ENCODE measurements at regions not wholly inside any gene's neighbourhood (a gene's known extent, or its start where the extent isn't known, plus 50 kb on each side); places are given as distances from the start of the nearest gene placed in this dataset.
A peak's percentile ranks its signal among the peaks of the same experiment; 100 is the strongest.

DNA sequence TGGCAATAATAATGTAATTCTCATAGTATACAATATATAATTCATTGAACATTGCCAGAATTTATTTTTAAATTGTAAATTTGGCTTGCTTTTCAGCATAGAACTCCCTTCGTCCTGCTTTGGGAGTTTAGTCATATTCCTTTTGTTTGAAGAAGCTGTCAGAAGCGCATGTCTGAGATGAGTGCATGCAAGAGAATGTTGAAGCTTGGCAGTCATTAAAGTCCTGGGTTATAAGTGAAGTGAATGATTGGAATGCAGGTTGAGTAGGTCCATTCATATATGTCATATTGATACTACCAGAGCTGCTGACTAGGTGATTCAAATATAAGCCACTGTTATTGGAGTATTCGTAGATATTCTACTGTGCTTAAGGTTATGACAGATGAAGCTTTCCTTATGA, 243.6 kb upstream of the MDFIC2 start:
- H3K9ac ChIP-seq (ENCODE audit: low read length) = no peak overlapping the region
- no peak overlapping the region for H3K4me3 ChIP-seq (ENCODE audit: low read depth, low read length, poor library complexity, severe bottlenecking)
- H3K4me1 ChIP-seq (ENCODE audit: insufficient read depth, low read length, severe bottlenecking) = no peaks in the 10 kb centered on the region
- no peak overlapping the region for H3K4me2 ChIP-seq (ENCODE audit: low read length)
- H3K36me3 ChIP-seq (ENCODE audit: insufficient read depth, low read length) = no peaks in the 10 kb centered on the region
- no peaks in the 10 kb centered on the region for H3K9me3 ChIP-seq (ENCODE audit: low read length)
- no peak overlapping the region for H3K27ac ChIP-seq (ENCODE audit: low read depth, low read length, poor library complexity, severe bottlenecking)
- H3F3A ChIP-seq (ENCODE audit: insufficient read depth, low read length) = no peaks in the 10 kb centered on the region
- no peak for TF ChIP-seq EZH2 (IDR thresholded peaks at IDR 0.05; ENCODE audit: borderline replicate concordance, low read length)
- no peak for TF ChIP-seq CTCF (IDR thresholded peaks at IDR 0.05; ENCODE audit: low read length)
- H3K27me3 ChIP-seq (ENCODE audit: insufficient read depth, low read length) = no peaks in the 10 kb centered on the region
- no peaks in the 10 kb centered on the region for H3K9me2 ChIP-seq (ENCODE audit: low read depth, low read length)
- H4K20me1 ChIP-seq (ENCODE audit: insufficient read depth, low read length) = no peaks in the 10 kb centered on the region
- H2AFZ ChIP-seq (ENCODE audit: low read length) = no peak overlapping the region
- no peaks in the 10 kb centered on the region for H3K79me2 ChIP-seq (ENCODE audit: insufficient read depth, low read length)

DNA sequence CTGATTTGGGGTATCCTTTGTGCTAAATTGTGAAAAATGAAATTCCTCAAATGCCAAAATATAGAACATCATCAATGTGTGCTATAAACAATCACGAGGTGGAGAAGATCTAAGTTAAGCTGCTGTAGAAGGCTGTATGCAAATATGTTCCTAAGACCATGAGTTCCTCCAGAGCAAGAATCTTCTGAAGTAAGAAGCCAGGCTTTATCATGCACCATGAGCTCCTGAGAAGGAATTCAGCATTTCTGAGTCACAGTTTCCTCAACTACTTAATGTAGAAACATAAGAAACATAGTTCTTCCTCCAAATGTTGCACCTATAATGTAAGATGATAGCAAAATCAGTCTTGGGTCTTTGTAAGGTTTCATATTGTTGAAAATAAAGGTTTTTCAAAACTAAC, 241.7 kb upstream of the MDFIC2 start:
- no peaks in the 10 kb centered on the region for H3K9me2 ChIP-seq (ENCODE audit: low read depth, low read length)
- no peak overlapping the region for H3K4me3 ChIP-seq (ENCODE audit: low read depth, low read length, poor library complexity, severe bottlenecking)
- H3K4me2 ChIP-seq (ENCODE audit: low read length) = no peak overlapping the region
- H3F3A ChIP-seq (ENCODE audit: insufficient read depth, low read length) = no peaks in the 10 kb centered on the region
- H3K9ac ChIP-seq (ENCODE audit: low read length) = no peak overlapping the region
- H2AFZ ChIP-seq (ENCODE audit: low read length) = no peak overlapping the region
- TF ChIP-seq EZH2 (IDR thresholded peaks at IDR 0.05; ENCODE audit: borderline replicate concordance, low read length) (no peak), CTCF (IDR thresholded peaks at IDR 0.05; ENCODE audit: low read length) (no peak)
- H3K27ac ChIP-seq (ENCODE audit: low read depth, low read length, poor library complexity, severe bottlenecking) = no peak overlapping the region
- H3K9me3 ChIP-seq (ENCODE audit: low read length) = no peaks in the 10 kb centered on the region
- no peaks in the 10 kb centered on the region for H3K79me2 ChIP-seq (ENCODE audit: insufficient read depth, low read length)
- H4K20me1 ChIP-seq (ENCODE audit: insufficient read depth, low read length) = no peaks in the 10 kb centered on the region
- H3K27me3 ChIP-seq (ENCODE audit: insufficient read depth, low read length) = no peaks in the 10 kb centered on the region
- no peaks in the 10 kb centered on the region for H3K36me3 ChIP-seq (ENCODE audit: insufficient read depth, low read length)
- H3K4me1 ChIP-seq (ENCODE audit: insufficient read depth, low read length, severe bottlenecking) = no peaks in the 10 kb centered on the region

DNA sequence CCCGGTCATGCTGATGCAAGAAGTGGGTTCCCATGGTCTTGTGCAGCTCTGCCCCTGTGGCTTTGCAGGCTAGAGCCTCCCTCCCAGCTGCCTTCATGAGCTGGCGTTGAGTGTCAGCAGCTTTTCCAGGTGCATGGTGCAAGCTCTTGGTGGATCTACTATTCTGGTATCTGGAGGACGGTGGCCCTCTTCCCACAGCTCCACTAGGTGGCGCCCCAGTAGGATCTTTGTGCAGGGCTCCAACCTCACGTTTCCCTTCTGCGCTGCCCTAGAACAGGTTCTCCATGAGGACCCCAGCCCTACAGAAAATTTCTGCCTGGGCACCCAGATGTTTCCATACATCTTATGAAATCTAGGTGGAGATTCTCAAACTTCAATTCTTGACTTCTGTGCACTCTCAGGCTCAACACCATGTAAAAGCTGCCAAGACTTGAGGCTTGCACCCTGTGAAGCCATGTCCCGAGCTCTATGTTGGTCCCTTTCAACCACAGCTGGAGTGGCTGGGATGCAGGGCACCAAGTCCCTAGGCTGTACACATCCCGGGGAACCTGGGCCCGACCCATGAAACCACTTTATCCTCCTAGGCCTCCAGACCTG, 238.4 kb upstream of the MDFIC2 start:
- Histone ChIP-seq H3K4me1 (ENCODE audit: insufficient read depth, low read length, severe bottlenecking) (no peaks in the 10 kb centered on the region), H2AFZ (ENCODE audit: low read length) (no peak overlapping the region), H3K9ac (ENCODE audit: low read length) (no peak overlapping the region), H3K9me3 (ENCODE audit: low read length) (no peaks in the 10 kb centered on the region), H3K27me3 (ENCODE audit: insufficient read depth, low read length) (no peaks in the 10 kb centered on the region), H3K79me2 (ENCODE audit: insufficient read depth, low read length) (no peaks in the 10 kb centered on the region), H3K4me3 (ENCODE audit: low read depth, low read length, poor library complexity, severe bottlenecking) (no peak overlapping the region), H3K9me2 (ENCODE audit: low read depth, low read length) (no peaks in the 10 kb centered on the region), H4K20me1 (ENCODE audit: insufficient read depth, low read length) (no peaks in the 10 kb centered on the region), H3K36me3 (ENCODE audit: insufficient read depth, low read length) (no peaks in the 10 kb centered on the region), H3K27ac (ENCODE audit: low read depth, low read length, poor library complexity, severe bottlenecking) (no peak overlapping the region), H3K4me2 (ENCODE audit: low read length) (no peak overlapping the region), H3F3A (ENCODE audit: insufficient read depth, low read length) (no peaks in the 10 kb centered on the region)
- TF ChIP-seq CTCF (IDR thresholded peaks at IDR 0.05; ENCODE audit: low read length) (peak; percentile 65), EZH2 (IDR thresholded peaks at IDR 0.05; ENCODE audit: borderline replicate concordance, low read length) (no peak)

All from OCI-LY1 (cell line).